ENCODE measurements at regions not wholly inside any gene's neighbourhood (a gene's known extent, or its start where the extent isn't known, plus 50 kb on each side); places are given as distances from the start of the nearest gene placed in this dataset.

- no peaks in the 10 kb centered on the region for H3K4me1 ChIP-seq (ENCODE audit: insufficient read depth, low read length, severe bottlenecking)
- H3K27ac ChIP-seq (ENCODE audit: low read depth, low read length, poor library complexity, severe bottlenecking) = no peak overlapping the region
- no peaks in the 10 kb centered on the region for H4K20me1 ChIP-seq (ENCODE audit: insufficient read depth, low read length)
- no peaks in the 10 kb centered on the region for H3K79me2 ChIP-seq (ENCODE audit: insufficient read depth, low read length)
- H3F3A ChIP-seq (ENCODE audit: insufficient read depth, low read length) = no peaks in the 10 kb centered on the region
- no peak for TF ChIP-seq EZH2 (IDR thresholded peaks at IDR 0.05; ENCODE audit: borderline replicate concordance, low read length)
- TF ChIP-seq CTCF (IDR thresholded peaks at IDR 0.05; ENCODE audit: low read length) = no peak
- H3K9ac ChIP-seq (ENCODE audit: low read length) = no peak overlapping the region
- H3K9me2 ChIP-seq (ENCODE audit: low read depth, low read length) = no peaks in the 10 kb centered on the region
- H3K4me2 ChIP-seq (ENCODE audit: low read length) = no peak overlapping the region
- H3K4me3 ChIP-seq (ENCODE audit: low read depth, low read length, poor library complexity, severe bottlenecking) = no peak overlapping the region
- H2AFZ ChIP-seq (ENCODE audit: low read length) = no peak overlapping the region
- H3K9me3 ChIP-seq (ENCODE audit: low read length) = no peaks in the 10 kb centered on the region
- no peaks in the 10 kb centered on the region for H3K27me3 ChIP-seq (ENCODE audit: insufficient read depth, low read length)
- no peaks in the 10 kb centered on the region for H3K36me3 ChIP-seq (ENCODE audit: insufficient read depth, low read length)
Observed at GRCh38 chrX:39440799-39441284, 639.6 kb downstream of the MID1IP1 start.

- H3K79me2 ChIP-seq (ENCODE audit: insufficient read depth, low read length) = no peaks in the 10 kb centered on the region
- H3K4me2 ChIP-seq (ENCODE audit: low read length) = no peak overlapping the region
- no peaks in the 10 kb centered on the region for H3K9me2 ChIP-seq (ENCODE audit: low read depth, low read length)
- H3F3A ChIP-seq (ENCODE audit: insufficient read depth, low read length) = no peaks in the 10 kb centered on the region
- H3K9me3 ChIP-seq (ENCODE audit: low read length) = no peaks in the 10 kb centered on the region
- no peak overlapping the region for H3K27ac ChIP-seq (ENCODE audit: low read depth, low read length, poor library complexity, severe bottlenecking)
- H2AFZ ChIP-seq (ENCODE audit: low read length) = no peak overlapping the region
- H3K9ac ChIP-seq (ENCODE audit: low read length) = no peak overlapping the region
- no peaks in the 10 kb centered on the region for H4K20me1 ChIP-seq (ENCODE audit: insufficient read depth, low read length)
- H3K4me3 ChIP-seq (ENCODE audit: low read depth, low read length, poor library complexity, severe bottlenecking) = no peak overlapping the region
- H3K36me3 ChIP-seq (ENCODE audit: insufficient read depth, low read length) = no peaks in the 10 kb centered on the region
- no peaks in the 10 kb centered on the region for H3K27me3 ChIP-seq (ENCODE audit: insufficient read depth, low read length)
- no peak for TF ChIP-seq CTCF (IDR thresholded peaks at IDR 0.05; ENCODE audit: low read length)
- no peak for TF ChIP-seq EZH2 (IDR thresholded peaks at IDR 0.05; ENCODE audit: borderline replicate concordance, low read length)
- no peaks in the 10 kb centered on the region for H3K4me1 ChIP-seq (ENCODE audit: insufficient read depth, low read length, severe bottlenecking)
Observed at GRCh38 chrX:39442332-39442731, 641.1 kb downstream of the MID1IP1 start.

GRCh38 chrX:39443240-39443639 is 642.0 kb downstream of the MID1IP1 start:
- no peaks in the 10 kb centered on the region for H3K27me3 ChIP-seq (ENCODE audit: insufficient read depth, low read length)
- H3K9ac ChIP-seq (ENCODE audit: low read length) = no peak overlapping the region
- H3K36me3 ChIP-seq (ENCODE audit: insufficient read depth, low read length) = no peaks in the 10 kb centered on the region
- no peaks in the 10 kb centered on the region for H3K4me1 ChIP-seq (ENCODE audit: insufficient read depth, low read length, severe bottlenecking)
- no peaks in the 10 kb centered on the region for H3K9me3 ChIP-seq (ENCODE audit: low read length)
- H4K20me1 ChIP-seq (ENCODE audit: insufficient read depth, low read length) = no peaks in the 10 kb centered on the region
- H3K4me2 ChIP-seq (ENCODE audit: low read length) = no peak overlapping the region
- no peaks in the 10 kb centered on the region for H3F3A ChIP-seq (ENCODE audit: insufficient read depth, low read length)
- no peak overlapping the region for H3K27ac ChIP-seq (ENCODE audit: low read depth, low read length, poor library complexity, severe bottlenecking)
- H2AFZ ChIP-seq (ENCODE audit: low read length) = no peak overlapping the region
- no peak overlapping the region for H3K4me3 ChIP-seq (ENCODE audit: low read depth, low read length, poor library complexity, severe bottlenecking)
- H3K79me2 ChIP-seq (ENCODE audit: insufficient read depth, low read length) = no peaks in the 10 kb centered on the region
- TF ChIP-seq CTCF (IDR thresholded peaks at IDR 0.05; ENCODE audit: low read length) = no peak
- TF ChIP-seq EZH2 (IDR thresholded peaks at IDR 0.05; ENCODE audit: borderline replicate concordance, low read length) = no peak
- H3K9me2 ChIP-seq (ENCODE audit: low read depth, low read length) = no peaks in the 10 kb centered on the region
